ENCODE measurements at regions not wholly inside any gene's neighbourhood (a gene's known extent, or its start where the extent isn't known, plus 50 kb on each side); places are given as distances from the start of the nearest gene placed in this dataset.
"Not testable (repeated sequence)": the region's sequence is repeated elsewhere in the genome, so short reads cannot be mapped to it uniquely, and the experiment has no call there.

DNA sequence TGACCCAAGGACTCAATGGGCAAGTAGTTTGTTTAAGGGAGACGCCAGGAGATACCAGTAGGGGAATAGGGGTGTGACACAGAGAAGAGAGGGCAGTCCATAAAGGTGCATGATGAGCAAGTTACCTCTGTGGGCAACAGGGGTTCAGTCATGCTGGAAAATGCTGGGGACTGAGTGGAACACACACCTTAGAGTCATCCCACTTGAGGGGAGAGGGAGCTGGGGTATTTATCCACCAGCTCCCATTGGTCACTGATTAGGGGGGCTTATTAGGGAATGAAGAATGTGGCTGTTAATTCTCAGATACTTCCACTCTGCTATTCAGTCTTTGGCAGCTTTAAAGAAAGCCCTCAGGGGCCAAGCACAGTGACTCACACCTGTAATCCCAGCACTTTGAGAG, 67.5 kb upstream of the MRI1 start:
- TF ChIP-seq CTCF (IDR thresholded peaks at IDR 0.05; ENCODE audit: control insufficient read depth, extremely low read depth, insufficient read depth) = no peak
- H3K4me3 ChIP-seq (ENCODE audit: low read depth, low read length) = no peak overlapping the region
- no peak for DNase-seq (ENCODE audit: low read depth)

- H3K4me3 ChIP-seq (ENCODE audit: low read depth, low read length) = no peak overlapping the region
- DNase-seq (ENCODE audit: low read depth) = no peak
- TF ChIP-seq CTCF (IDR thresholded peaks at IDR 0.05; ENCODE audit: control insufficient read depth, extremely low read depth, insufficient read depth) = no peak
These were observed 70.4 kb upstream of the MRI1 start for GRCh38 chr19:13693889-13694288.

DNA sequence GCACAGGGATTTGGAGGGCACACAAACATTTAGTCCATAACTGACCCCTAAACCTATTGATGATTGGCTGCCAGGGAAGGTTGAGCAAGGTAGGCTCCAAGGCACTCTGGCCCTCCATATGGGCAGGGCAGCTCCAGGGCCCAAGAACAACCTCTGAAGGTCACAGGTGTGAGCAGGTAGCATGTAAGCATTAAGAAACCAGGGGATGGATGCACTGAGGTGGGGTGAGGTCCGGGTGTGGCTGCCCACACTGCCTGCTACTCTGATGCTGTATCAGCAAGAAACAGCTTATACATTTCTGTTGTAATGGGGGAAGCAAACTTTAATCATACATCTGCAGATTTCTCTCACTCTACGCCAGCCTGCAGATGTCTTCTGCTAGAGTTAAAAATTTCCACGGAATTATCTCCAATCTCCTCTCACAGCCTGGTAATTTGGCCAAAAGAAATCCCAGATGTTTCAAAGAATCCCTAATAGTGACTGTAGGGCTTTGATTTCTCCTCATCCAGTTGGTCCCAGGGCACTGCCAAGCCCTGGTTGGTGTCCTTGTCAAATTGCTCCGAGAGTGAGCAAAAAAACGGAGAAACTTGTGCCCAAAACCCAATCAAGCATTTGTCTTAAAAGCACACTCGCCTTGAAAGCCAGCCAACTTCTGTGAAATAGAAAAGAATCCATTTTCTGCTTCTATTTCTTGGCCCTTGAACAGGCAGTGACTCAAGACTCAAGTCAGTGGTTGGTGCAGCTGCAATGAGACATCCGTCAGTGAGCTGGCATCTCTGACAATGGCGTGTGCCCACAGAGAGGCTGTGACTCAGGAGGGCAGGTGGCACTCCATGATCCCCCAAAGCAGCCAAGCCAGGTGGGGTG, 72.5 kb upstream of the MRI1 start:
- no peak for TF ChIP-seq CTCF (IDR thresholded peaks at IDR 0.05; ENCODE audit: control insufficient read depth, extremely low read depth, insufficient read depth)
- DNase-seq (ENCODE audit: low read depth) = no peak
- no peak overlapping the region for H3K4me3 ChIP-seq (ENCODE audit: low read depth, low read length)

DNA sequence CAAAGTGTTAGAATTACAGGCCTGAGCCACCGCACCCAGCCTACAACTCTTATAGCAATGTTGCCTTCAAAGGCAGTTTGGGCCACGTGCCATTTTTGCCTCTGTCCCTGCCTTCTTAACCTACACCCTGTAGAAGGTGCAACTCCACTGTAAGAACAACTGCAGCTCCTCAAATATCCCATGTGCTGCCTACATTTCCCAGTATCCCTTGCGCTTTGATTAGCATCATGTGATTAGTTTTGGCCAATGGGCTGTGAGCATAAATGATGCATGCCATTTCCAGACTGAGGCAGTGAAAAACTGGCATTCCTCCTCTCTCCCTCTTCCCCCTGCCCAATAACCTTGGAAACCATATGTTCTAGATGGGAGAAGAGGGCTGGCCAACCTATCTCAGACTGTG, 75.2 kb upstream of the MRI1 start:
- H3K4me3 ChIP-seq (ENCODE audit: low read depth, low read length) = no peak overlapping the region
- no peak for TF ChIP-seq CTCF (IDR thresholded peaks at IDR 0.05; ENCODE audit: control insufficient read depth, extremely low read depth, insufficient read depth)
- DNase-seq (ENCODE audit: low read depth) = no peak

DNA sequence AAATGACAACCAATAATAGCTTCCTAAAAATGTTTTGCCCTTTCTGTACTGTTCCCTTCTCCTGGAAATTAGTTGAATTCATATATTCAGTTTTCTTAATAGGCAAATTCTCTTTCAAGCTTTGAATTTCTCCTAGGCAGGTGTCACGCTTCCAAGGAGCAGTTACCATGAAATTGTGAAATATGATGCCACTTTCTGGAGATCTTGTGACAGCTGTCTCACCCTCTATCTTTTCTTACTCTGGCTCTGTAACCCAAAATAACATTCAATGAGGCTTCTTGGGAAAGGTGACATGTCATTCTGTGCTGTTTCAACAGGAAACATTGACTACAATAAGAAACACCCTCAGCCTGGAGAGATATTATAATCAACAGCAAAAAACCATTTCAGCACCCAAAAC, 80.3 kb upstream of the MRI1 start:
- H3K4me3 ChIP-seq (ENCODE audit: low read depth, low read length) = no peak overlapping the region
- TF ChIP-seq CTCF (IDR thresholded peaks at IDR 0.05; ENCODE audit: control insufficient read depth, extremely low read depth, insufficient read depth) = no peak
- DNase-seq (ENCODE audit: low read depth) = no peak

DNA sequence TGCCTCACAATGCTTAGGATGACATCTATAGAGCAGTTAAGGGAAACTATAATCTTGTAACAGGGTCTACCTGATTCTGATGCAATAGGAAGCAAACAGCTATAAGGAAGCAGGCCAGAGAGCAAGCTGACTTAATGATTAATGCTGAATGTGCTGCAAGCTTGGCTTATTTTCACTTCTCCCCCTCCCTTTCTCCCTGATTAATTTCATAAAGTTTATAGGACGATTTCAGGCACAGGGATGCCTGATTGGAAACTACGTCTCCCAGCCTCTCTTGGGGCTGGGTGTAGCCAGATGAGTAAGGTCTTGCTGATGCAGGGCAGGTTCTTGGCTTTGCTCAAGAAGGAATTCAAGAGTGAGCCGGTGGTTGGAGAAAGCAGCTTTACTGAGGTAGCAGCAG, 82.8 kb upstream of the MRI1 start:
- no peak overlapping the region for H3K4me3 ChIP-seq (ENCODE audit: low read depth, low read length)
- no peak for TF ChIP-seq CTCF (IDR thresholded peaks at IDR 0.05; ENCODE audit: control insufficient read depth, extremely low read depth, insufficient read depth)
- no peak for DNase-seq (ENCODE audit: low read depth)

- DNase-seq (ENCODE audit: low read depth); H3K4me3 ChIP-seq (ENCODE audit: low read depth, low read length): not testable (repeated sequence)
These were observed 83.5 kb upstream of the MRI1 start for GRCh38 chr19:13680708-13681360.

DNA sequence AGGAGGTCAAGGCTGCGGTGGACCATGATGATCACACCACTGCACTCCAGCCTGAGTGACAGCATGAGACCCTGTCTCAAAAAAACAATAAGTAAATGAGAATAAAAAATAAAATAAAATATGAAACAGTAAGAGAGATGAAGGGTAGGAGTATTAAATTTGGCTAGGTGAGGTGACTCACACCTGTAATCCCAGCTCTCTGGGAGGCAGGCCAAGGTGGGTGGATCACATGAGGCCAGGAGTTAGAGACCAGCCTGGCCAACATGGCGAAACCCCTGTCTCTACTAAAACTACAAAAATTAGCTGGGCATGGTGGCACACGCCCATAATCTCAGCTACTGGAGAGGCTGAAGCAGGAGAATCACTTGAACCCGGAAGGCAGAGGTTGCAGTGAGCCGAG, 87.4 kb upstream of the MRI1 start:
- not testable (repeated sequence) for DNase-seq (ENCODE audit: low read depth); H3K4me3 ChIP-seq (ENCODE audit: low read depth, low read length)

- peak; percentile 30 for DNase-seq (ENCODE audit: low read depth)
- H3K4me3 ChIP-seq (ENCODE audit: low read depth, low read length) = peak overlapping the region; percentile 25
These were observed 91.7 kb upstream of the MRI1 start for GRCh38 chr19:13672480-13673175.

Data from LNCaP clone FGC (cell line).